ENCODE measurements at regions not wholly inside any gene's neighbourhood (a gene's known extent, or its start where the extent isn't known, plus 50 kb on each side); places are given as distances from the start of the nearest gene placed in this dataset.
"Not testable (repeated sequence)": the region's sequence is repeated elsewhere in the genome, so short reads cannot be mapped to it uniquely, and the experiment has no call there.

DNA sequence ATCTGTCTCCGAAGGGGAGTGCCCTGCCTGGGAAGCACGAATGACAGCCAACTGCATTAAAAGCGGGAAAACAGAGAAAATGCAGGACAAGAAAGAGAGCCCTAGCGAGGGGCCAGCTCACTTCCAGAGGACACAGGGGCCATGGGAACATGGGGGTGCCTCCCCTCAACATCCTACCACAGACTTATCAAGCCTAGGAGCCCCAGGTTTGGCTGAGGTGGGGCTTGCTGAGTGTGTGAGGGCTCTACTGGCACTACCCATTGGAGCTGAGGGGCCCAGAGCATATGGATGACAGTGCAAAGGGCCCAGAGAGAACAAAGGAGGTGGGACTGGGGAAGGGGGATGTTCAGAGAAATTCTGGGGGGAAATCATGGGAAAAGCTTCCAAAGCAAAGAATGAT is 101.8 kb downstream of the PJA1 start:
- H3K36me3 Mint-ChIP-seq (ENCODE audit: unreplicated experiment): no peaks in the 10 kb centered on the region
- no peaks in the 10 kb centered on the region for H3K27me3 Mint-ChIP-seq (ENCODE audit: unreplicated experiment)
- H3K9me3 Mint-ChIP-seq (ENCODE audit: unreplicated experiment): peaks cover 7% of the 10 kb centered on the region
- TF ChIP-seq CTCF (IDR thresholded peaks at IDR 0.05): no peak
- DNase-seq (ENCODE audit: extremely low spot score, unreplicated experiment): peak; percentile 49
- H3K4me3 Mint-ChIP-seq (ENCODE audit: unreplicated experiment): no peak overlapping the region
- no peak overlapping the region for H3K27ac Mint-ChIP-seq (ENCODE audit: unreplicated experiment)
- no peaks in the 10 kb centered on the region for H3K4me1 Mint-ChIP-seq (ENCODE audit: unreplicated experiment)

DNA sequence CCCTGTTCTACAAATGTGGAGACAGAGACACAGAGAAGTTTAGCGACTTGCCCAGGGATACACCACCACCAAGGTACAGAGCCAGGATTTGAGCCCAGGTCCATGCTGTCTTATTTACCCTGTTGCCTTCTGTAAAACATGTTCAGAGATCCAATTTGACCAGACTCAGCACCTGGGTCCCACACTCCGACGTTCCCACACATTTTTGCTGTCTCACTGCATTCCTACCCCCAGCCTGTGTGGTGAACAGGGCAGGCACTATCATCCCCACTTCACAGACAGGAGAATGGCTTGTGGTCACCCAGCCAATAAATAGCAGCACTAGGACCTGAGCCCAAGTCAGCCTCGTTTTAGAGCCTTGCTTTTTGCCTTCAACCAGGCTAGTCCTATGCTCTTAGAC is 102.8 kb downstream of the PJA1 start:
- no peak for TF ChIP-seq CTCF (IDR thresholded peaks at IDR 0.05)
- Mint-ChIP-seq H3K27ac (ENCODE audit: unreplicated experiment) (no peak overlapping the region), H3K4me1 (ENCODE audit: unreplicated experiment) (no peaks in the 10 kb centered on the region), H3K4me3 (ENCODE audit: unreplicated experiment) (no peak overlapping the region), H3K36me3 (ENCODE audit: unreplicated experiment) (no peaks in the 10 kb centered on the region), H3K9me3 (ENCODE audit: unreplicated experiment) (peaks cover 7% of the 10 kb centered on the region), H3K27me3 (ENCODE audit: unreplicated experiment) (no peaks in the 10 kb centered on the region)
- peak; percentile 59 for DNase-seq (ENCODE audit: extremely low spot score, unreplicated experiment)

GRCh38 chrX:69060631-69061408 is 104.4 kb downstream of the PJA1 start:
- Mint-ChIP-seq H3K9me3 (ENCODE audit: unreplicated experiment) (peaks cover 7% of the 10 kb centered on the region), H3K4me3 (ENCODE audit: unreplicated experiment) (no peak overlapping the region), H3K36me3 (ENCODE audit: unreplicated experiment) (no peaks in the 10 kb centered on the region), H3K4me1 (ENCODE audit: unreplicated experiment) (no peaks in the 10 kb centered on the region), H3K27me3 (ENCODE audit: unreplicated experiment) (no peaks in the 10 kb centered on the region), H3K27ac (ENCODE audit: unreplicated experiment) (no peak overlapping the region)
- peak; percentile 47 for TF ChIP-seq CTCF (IDR thresholded peaks at IDR 0.05)
- DNase-seq (ENCODE audit: extremely low spot score, unreplicated experiment): peak; percentile 79

- H3K27me3 Mint-ChIP-seq (ENCODE audit: unreplicated experiment): no peaks in the 10 kb centered on the region
Observed at GRCh38 chrX:69055193-69055592, 110.1 kb downstream of the PJA1 start.

DNA sequence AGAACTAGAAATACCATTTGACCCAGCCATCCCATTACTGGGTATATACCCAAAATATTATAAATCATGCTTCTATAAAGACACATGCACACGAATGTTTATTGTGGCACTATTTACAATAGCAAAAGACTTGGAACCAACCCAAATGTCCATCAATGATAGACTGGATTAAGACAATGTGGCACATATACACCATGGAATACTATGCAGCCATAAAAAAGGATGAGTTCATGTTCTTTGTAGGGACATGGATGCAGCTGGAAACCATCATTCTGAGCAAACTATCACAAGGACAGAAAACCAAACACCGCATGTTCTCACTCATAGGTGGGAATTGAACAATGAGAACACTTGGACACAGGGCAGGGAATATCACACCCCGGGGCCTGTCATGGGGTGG is 110.8 kb downstream of the PJA1 start:
- not testable (repeated sequence) for H3K27me3 Mint-ChIP-seq (ENCODE audit: unreplicated experiment); H3K9me3 Mint-ChIP-seq (ENCODE audit: unreplicated experiment); DNase-seq (ENCODE audit: extremely low spot score, unreplicated experiment); H3K36me3 Mint-ChIP-seq (ENCODE audit: unreplicated experiment); H3K4me3 Mint-ChIP-seq (ENCODE audit: unreplicated experiment); H3K4me1 Mint-ChIP-seq (ENCODE audit: unreplicated experiment); H3K27ac Mint-ChIP-seq (ENCODE audit: unreplicated experiment)

More at GRCh38 chrX:69055193-69055592, 110.1 kb downstream of the PJA1 start:
- Mint-ChIP-seq H3K36me3 (ENCODE audit: unreplicated experiment) (no peaks in the 10 kb centered on the region), H3K27ac (ENCODE audit: unreplicated experiment) (no peak overlapping the region), H3K9me3 (ENCODE audit: unreplicated experiment) (peaks cover 5% of the 10 kb centered on the region), H3K4me1 (ENCODE audit: unreplicated experiment) (no peaks in the 10 kb centered on the region), H3K4me3 (ENCODE audit: unreplicated experiment) (no peak overlapping the region)
- peak; percentile 32 for DNase-seq (ENCODE audit: extremely low spot score, unreplicated experiment)
- TF ChIP-seq CTCF (IDR thresholded peaks at IDR 0.05): no peak
